GM20000 (cell line): ENCODE measurements at regions not wholly inside any gene's neighbourhood (a gene's known extent, or its start where the extent isn't known, plus 50 kb on each side); places are given as distances from the start of the nearest gene placed in this dataset.

Experiments
- DNase-seq: peaks from one replicate; pipeline ENCODE4 v3.0.0; 2012; ENCODE audit warnings: low spot score
- TF ChIP-seq, protein P1 (sequence below): IDR thresholded peaks from 2 replicates; pipeline ENCODE4 v1.5.1; 2012; ENCODE audit warnings: mild to moderate bottlenecking, control low read depth; ENCODE audit errors: extremely low read depth, missing control alignments

DNA sequence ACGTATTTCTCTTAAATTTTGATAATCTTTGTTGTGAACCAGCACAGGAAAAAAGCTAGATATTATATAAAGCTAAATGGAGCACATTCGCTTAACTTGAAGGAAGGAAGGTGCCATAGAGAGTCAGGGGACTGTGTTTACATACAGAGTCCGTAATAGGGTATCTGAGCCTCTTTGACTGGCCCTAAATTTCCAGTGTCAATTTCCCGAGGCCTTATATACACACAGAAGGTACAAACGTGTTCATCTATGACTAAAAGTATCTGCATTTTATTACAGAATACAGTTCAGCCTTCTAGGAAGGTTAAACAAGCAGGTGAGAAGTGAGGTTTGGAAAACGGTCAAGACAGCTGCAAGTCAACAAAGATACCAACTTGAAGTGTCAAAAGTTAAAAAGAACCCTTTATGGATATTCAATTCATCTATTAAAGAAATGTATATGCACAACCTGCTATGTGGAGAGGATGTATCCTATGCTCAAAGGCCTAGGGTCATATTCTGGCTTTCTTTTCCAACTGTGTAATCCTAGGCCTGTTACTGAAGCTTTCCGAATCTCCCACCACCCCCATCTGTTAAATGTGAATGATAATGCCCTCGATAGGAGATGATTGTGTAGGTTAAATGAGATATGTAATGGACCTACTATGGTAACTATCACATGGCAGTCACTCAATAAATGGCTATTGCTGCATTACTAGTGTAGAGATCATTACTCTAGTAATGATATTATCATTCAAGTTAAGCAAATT, 263.7 kb upstream of the MAF start:
- TF ChIP-seq, protein P1, sequence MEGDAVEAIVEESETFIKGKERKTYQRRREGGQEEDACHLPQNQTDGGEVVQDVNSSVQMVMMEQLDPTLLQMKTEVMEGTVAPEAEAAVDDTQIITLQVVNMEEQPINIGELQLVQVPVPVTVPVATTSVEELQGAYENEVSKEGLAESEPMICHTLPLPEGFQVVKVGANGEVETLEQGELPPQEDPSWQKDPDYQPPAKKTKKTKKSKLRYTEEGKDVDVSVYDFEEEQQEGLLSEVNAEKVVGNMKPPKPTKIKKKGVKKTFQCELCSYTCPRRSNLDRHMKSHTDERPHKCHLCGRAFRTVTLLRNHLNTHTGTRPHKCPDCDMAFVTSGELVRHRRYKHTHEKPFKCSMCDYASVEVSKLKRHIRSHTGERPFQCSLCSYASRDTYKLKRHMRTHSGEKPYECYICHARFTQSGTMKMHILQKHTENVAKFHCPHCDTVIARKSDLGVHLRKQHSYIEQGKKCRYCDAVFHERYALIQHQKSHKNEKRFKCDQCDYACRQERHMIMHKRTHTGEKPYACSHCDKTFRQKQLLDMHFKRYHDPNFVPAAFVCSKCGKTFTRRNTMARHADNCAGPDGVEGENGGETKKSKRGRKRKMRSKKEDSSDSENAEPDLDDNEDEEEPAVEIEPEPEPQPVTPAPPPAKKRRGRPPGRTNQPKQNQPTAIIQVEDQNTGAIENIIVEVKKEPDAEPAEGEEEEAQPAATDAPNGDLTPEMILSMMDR = no peak
- DNase-seq = no peak

DNA sequence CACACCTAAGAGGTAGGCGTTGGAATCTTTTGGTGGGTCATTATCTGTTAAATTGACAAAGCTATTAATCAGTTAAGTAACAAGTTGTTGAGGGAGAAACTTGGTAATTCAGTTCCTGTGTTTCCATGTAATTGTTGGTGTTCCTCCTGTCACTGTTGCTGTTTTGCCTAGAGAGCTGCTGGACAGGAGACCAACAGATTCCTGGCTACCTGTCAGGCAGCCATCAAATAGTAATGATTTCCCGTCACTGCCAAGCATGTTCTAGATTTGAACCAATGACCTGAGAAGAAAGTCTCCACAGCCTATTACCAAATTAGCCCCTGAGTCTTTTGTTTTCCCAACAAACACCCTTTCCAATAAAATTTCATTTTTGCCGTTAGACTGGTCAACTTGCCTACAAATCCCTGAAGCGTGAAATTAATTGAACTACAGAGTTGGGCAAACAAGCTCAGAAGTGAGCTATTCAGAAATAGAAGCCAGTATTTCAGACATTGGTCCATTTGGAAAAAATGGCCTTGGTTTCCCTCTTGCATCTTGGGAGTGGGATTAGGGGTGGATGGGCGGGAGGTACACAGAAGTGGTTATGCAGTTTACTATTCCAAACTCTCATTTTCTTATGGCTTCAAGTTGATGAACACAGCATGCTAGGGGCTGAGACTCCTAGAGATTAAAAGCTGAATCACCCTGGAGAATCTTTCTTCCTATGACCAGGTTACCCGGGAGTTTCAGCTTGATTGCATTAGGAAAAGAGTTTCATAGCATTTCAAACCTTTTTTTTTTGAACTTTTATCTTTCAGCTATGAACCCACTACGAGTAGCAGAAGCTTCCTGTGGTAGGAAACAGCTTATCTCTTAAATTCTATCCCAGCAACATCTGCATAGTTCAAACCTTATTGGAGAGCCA, 262.8 kb upstream of the MAF start:
- TF ChIP-seq, protein P1 = no peak
- DNase-seq = no peak

- TF ChIP-seq, protein P1 = no peak
- no peak for DNase-seq
These were observed 262.1 kb upstream of the MAF start for GRCh38 chr16:79862601-79863000.

- no peak for DNase-seq
- TF ChIP-seq, protein P1 = no peak
These were observed 256.0 kb upstream of the MAF start for GRCh38 chr16:79856581-79856980.

DNA sequence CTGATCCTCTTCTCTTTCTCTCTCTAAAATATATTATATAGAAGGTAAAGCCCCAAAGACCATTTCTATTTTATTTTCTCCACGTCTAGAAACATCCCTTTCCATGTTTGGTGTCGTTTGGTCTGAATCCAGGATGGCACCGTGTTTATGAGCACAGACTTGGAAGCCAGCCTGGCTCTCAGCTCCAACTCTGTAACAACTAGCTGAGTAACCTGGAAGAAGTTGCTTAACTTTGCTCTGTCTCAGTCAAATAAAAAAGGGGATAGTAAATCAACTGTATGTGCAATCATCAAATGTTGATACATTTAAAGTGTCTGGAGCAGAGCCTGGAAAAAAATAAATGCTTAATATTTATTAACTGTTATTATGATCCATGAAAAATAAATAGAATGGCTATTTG, 249.8 kb upstream of the MAF start:
- DNase-seq = no peak
- TF ChIP-seq, protein P1 = no peak

DNA sequence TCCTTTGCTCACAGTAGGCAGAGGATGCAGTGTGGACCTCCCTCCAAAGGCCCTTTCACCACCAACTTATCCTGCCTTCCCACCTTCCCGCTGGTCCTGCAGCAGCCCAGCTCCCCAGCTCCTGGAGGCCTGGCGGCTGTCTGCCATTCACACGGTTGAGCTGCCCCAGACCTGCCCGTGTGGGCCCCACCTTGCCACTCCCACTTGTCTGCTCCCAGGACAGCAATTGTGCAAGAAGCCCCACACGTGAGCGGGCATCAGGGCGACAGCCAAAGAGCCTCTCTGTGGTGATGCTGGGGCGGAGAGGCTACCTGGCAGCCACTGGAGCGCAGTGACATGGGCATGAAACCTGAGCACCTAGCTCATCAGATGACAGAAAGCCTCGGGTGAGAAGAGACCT, 248.6 kb upstream of the MAF start:
- TF ChIP-seq, protein P1 = no peak
- DNase-seq = no peak

GRCh38 chr16:79848719-79849118, 248.2 kb upstream of the MAF start:
- TF ChIP-seq, protein P1 = no peak
- DNase-seq = no peak
